EL (cell line): ENCODE measurements at regions not wholly inside any gene's neighbourhood (a gene's known extent, or its start where the extent isn't known, plus 50 kb on each side); places are given as distances from the start of the nearest gene placed in this dataset.
"Not testable (repeated sequence)": the region's sequence is repeated elsewhere in the genome, so short reads cannot be mapped to it uniquely, and the experiment has no call there.

Experiments used
- DNase-seq: peaks from one replicate; pipeline ENCODE4 v3.0.0-alpha.2; 2016

GRCh38 chr1:100629391-100629790, 90.2 kb upstream of the VCAM1 start:
- peak; percentile 63 for DNase-seq

- DNase-seq = peak; percentile 99
These were observed 88.5 kb upstream of the VCAM1 start for GRCh38 chr1:100631015-100631551.

- DNase-seq = no peak
These were observed 76.7 kb upstream of the VCAM1 start for GRCh38 chr1:100642826-100643225.

GRCh38 chr1:100643471-100644196, 75.9 kb upstream of the VCAM1 start:
- DNase-seq = no peak

- no peak for DNase-seq
These were observed 73.5 kb upstream of the VCAM1 start for GRCh38 chr1:100646001-100646400.

GRCh38 chr1:100649146-100649545, 70.4 kb upstream of the VCAM1 start:
- DNase-seq = no peak

GRCh38 chr1:100657876-100658715, 61.4 kb upstream of the VCAM1 start:
- DNase-seq = peak; percentile 56

- DNase-seq = no peak
These were observed 60.9 kb upstream of the VCAM1 start for GRCh38 chr1:100658716-100659026.

- no peak for DNase-seq
These were observed 58.4 kb upstream of the VCAM1 start for GRCh38 chr1:100661176-100661575.

- not testable (repeated sequence) for DNase-seq
These were observed 51.0 kb upstream of the VCAM1 start for GRCh38 chr1:100668494-100668893.
